WTC11 (cell line): ENCODE measurements at regions not wholly inside any gene's neighbourhood (a gene's known extent, or its start where the extent isn't known, plus 50 kb on each side); places are given as distances from the start of the nearest gene placed in this dataset.

ENCODE experiments used
- ATAC-seq: fragments of 200-7000 bp; cut with Tn5 transposase; 2 replicates; pipeline ENCODE4 v1.10.0; 2021; ENCODE audit warnings: mild to moderate bottlenecking, moderate library complexity
- CTCF ChIA-PET: fragments of 300-600 bp; sonication (Branson Sonifier 250); formaldehyde crosslinking; loops from one replicate; lab custom pipeline; 2021; ENCODE audit warnings: antibody characterized with exemption; lab: Charles Lee
- POLR2A ChIA-PET: fragments of 350-600 bp; sonication (Branson Sonifier 250); formaldehyde crosslinking; loops from one replicate; lab custom pipeline; 2021; ENCODE audit warnings: antibody characterized with exemption; lab: Charles Lee
- DNase-seq: peaks from one replicate; pipeline ENCODE4 v3.0.0; 2021; ENCODE audit warnings: low spot score
- H3K27ac Mint-ChIP-seq: 2 replicates; pipeline ENCODE4 v1.8.0; 2021; ENCODE audit warnings: mixed read lengths
- H3K27me3 Mint-ChIP-seq: 2 replicates; pipeline ENCODE4 v1.8.0; 2021; ENCODE audit warnings: low read depth, mild to moderate bottlenecking, moderate library complexity, mixed read lengths
- H3K36me3 Mint-ChIP-seq: 2 replicates; pipeline ENCODE4 v1.8.0; 2021; ENCODE audit warnings: mixed read lengths
- H3K4me1 Mint-ChIP-seq: 2 replicates; pipeline ENCODE4 v1.8.0; 2022; ENCODE audit warnings: mixed read lengths
- H3K4me3 Mint-ChIP-seq: 2 replicates; pipeline ENCODE4 v1.8.0; 2021; ENCODE audit warnings: mild to moderate bottlenecking, moderate library complexity, mixed read lengths
- H3K9me3 Mint-ChIP-seq: 2 replicates; pipeline ENCODE4 v1.8.0; 2021; ENCODE audit warnings: mixed read lengths
- ELF4 ChIP-seq: sonication (generic); formaldehyde crosslinking; IDR thresholded peaks from 2 replicates; pipeline ENCODE4 v1.8.1; 2022; ENCODE audit warnings: low read depth, mild to moderate bottlenecking, moderate library complexity, missing genetic modification reagents
- EMX1 ChIP-seq: fragments of 250-450 bp; sonication (Bioruptor Pico); IDR thresholded peaks from 2 replicates; pipeline ENCODE4 v1.8.0; 2021; ENCODE audit warnings: mild to moderate bottlenecking
- FOXJ3 ChIP-seq: sonication (generic); formaldehyde crosslinking; IDR thresholded peaks from 2 replicates; pipeline ENCODE4 v1.9.0; 2021; ENCODE audit warnings: missing genetic modification reagents, mild to moderate bottlenecking, borderline replicate concordance
- FOXK1 ChIP-seq: sonication (generic); formaldehyde crosslinking; IDR thresholded peaks from 2 replicates; pipeline ENCODE4 v1.8.0; 2022; ENCODE audit warnings: mild to moderate bottlenecking, moderate library complexity, missing genetic modification reagents
- FOXP1 ChIP-seq: sonication (generic); formaldehyde crosslinking; IDR thresholded peaks from 2 replicates; pipeline ENCODE4 v1.8.0; 2022; ENCODE audit warnings: missing genetic modification reagents, mild to moderate bottlenecking, moderate library complexity, borderline replicate concordance
- HMGA2 ChIP-seq: fragments of 250-450 bp; sonication (Bioruptor Pico); IDR thresholded peaks from 2 replicates; pipeline ENCODE4 v1.4.0; 2021; ENCODE audit warnings: mild to moderate bottlenecking, moderate library complexity
- IRF2 ChIP-seq: sonication (generic); formaldehyde crosslinking; IDR thresholded peaks from 2 replicates; pipeline ENCODE4 v1.8.0; 2022; ENCODE audit warnings: low read depth, missing genetic modification reagents, borderline replicate concordance
- JUN ChIP-seq: sonication (generic); formaldehyde crosslinking; IDR thresholded peaks from 2 replicates; pipeline ENCODE4 v1.8.0; 2023; ENCODE audit warnings: mild to moderate bottlenecking, missing genetic modification reagents
- MXD4 ChIP-seq: fragments of 250-450 bp; sonication (Bioruptor Pico); IDR thresholded peaks from 2 replicates; pipeline ENCODE4 v1.8.0; 2021; ENCODE audit warnings: mild to moderate bottlenecking, moderate library complexity, borderline replicate concordance
- NFYB ChIP-seq: sonication (generic); formaldehyde crosslinking; conservative IDR thresholded peaks from 2 replicates; pipeline ENCODE4 v1.8.0; 2022; ENCODE audit warnings: low read depth, missing genetic modification reagents
- NR2C2 ChIP-seq: sonication (generic); formaldehyde crosslinking; IDR thresholded peaks from 2 replicates; pipeline ENCODE4 v1.8.0; 2022; ENCODE audit warnings: mild to moderate bottlenecking, missing genetic modification reagents
- NR3C1 ChIP-seq: sonication (generic); formaldehyde crosslinking; conservative IDR thresholded peaks from 2 replicates; pipeline ENCODE4 v1.8.1; 2023; ENCODE audit warnings: low read depth, mild to moderate bottlenecking, missing genetic modification reagents
- PRRX2 ChIP-seq: fragments of 250-450 bp; sonication (Bioruptor Pico); IDR thresholded peaks from 2 replicates; pipeline ENCODE4 v1.8.0; 2021; ENCODE audit warnings: mild to moderate bottlenecking
- SOX15 ChIP-seq: fragments of 250-450 bp; sonication (Bioruptor Pico); IDR thresholded peaks from 2 replicates; pipeline ENCODE4 v1.9.0; 2021; ENCODE audit warnings: mild to moderate bottlenecking
- TP53 ChIP-seq: sonication (generic); formaldehyde crosslinking; IDR thresholded peaks from 2 replicates; pipeline ENCODE4 v1.8.1; 2023; ENCODE audit warnings: mild to moderate bottlenecking, missing genetic modification reagents
- ZBTB21 ChIP-seq: sonication (generic); formaldehyde crosslinking; IDR thresholded peaks from 2 replicates; pipeline ENCODE4 v1.8.1; 2023; ENCODE audit warnings: mild to moderate bottlenecking, missing genetic modification reagents, borderline replicate concordance
- ZNF121 ChIP-seq: sonication (generic); formaldehyde crosslinking; IDR thresholded peaks from 2 replicates; pipeline ENCODE4 v1.8.0; 2023; ENCODE audit warnings: missing genetic modification reagents
- ZNF138 ChIP-seq: sonication (generic); formaldehyde crosslinking; conservative IDR thresholded peaks from 2 replicates; pipeline ENCODE4 v1.8.1; 2022; ENCODE audit warnings: mild to moderate bottlenecking, moderate library complexity, missing genetic modification reagents
- ZNF671 ChIP-seq: fragments of 250-450 bp; sonication (Bioruptor Pico); IDR thresholded peaks from 2 replicates; pipeline ENCODE4 v1.8.0; 2021; ENCODE audit warnings: mild to moderate bottlenecking
- TF ChIP-seq, protein P1 (sequence below): sonication (generic); formaldehyde crosslinking; IDR thresholded peaks from 2 replicates; pipeline ENCODE4 v1.8.1; 2022; ENCODE audit warnings: low read depth, missing genetic modification reagents, borderline replicate concordance
- TF ChIP-seq, protein P2 (sequence below): sonication (generic); formaldehyde crosslinking; IDR thresholded peaks from 2 replicates; pipeline ENCODE4 v1.8.1; 2022; ENCODE audit warnings: mild to moderate bottlenecking, moderate library complexity, missing genetic modification reagents
- TF ChIP-seq, protein P3 (sequence below): sonication (generic); formaldehyde crosslinking; IDR thresholded peaks from 2 replicates; pipeline ENCODE4 v1.8.1; 2022; ENCODE audit warnings: low read depth, mild to moderate bottlenecking, moderate library complexity, missing genetic modification reagents, borderline replicate concordance
- TF ChIP-seq, protein P4 (sequence below): sonication (generic); formaldehyde crosslinking; IDR thresholded peaks from 2 replicates; pipeline ENCODE4 v1.8.1; 2023; ENCODE audit warnings: mild to moderate bottlenecking, missing genetic modification reagents, moderate library complexity
- TF ChIP-seq, protein P5 (sequence below): sonication (generic); formaldehyde crosslinking; IDR thresholded peaks from 2 replicates; pipeline ENCODE4 v1.8.1; 2023; ENCODE audit warnings: mild to moderate bottlenecking, missing genetic modification reagents
- TF ChIP-seq, protein P6 (sequence below): sonication (generic); formaldehyde crosslinking; IDR thresholded peaks from 2 replicates; pipeline ENCODE4 v1.8.0; 2023; ENCODE audit warnings: mild to moderate bottlenecking, missing genetic modification reagents

DNA sequence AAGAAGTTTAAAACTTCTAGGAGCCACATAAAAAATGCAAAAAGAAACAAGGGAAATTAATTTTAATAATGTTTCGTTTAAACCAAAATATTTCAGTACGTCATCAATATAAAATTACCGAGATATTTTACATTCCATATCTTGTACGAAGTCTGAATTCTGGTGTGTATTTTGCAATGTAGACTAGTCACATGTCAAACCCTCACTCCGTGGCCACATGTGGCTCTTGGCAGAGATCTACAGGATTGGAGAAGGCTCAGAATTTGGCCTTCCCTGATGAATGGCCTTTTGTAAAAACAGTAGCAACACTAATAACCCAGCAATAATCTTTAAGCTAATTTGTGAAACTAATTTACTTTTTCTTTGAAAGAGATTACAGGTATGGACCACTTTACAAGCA, 217.1 kb downstream of the PRL start:
- Mint-ChIP-seq H3K4me3 (no peak overlapping the region), H3K36me3 (peaks cover 19% of the 10 kb centered on the region), H3K9me3 (peaks cover 7% of the 10 kb centered on the region), H3K4me1 (peaks cover 24% of the 10 kb centered on the region), H3K27ac (peak overlapping the region; percentile 63; the same call in 1 of the 2 replicates), H3K27me3 (no peaks in the 10 kb centered on the region)
- no peak for TF ChIP-seq TP53
- TF ChIP-seq EMX1 (CRISPR knock-in tag), result no peak
- no peak for TF ChIP-seq ZNF671 (CRISPR knock-in tag)
- no peak for TF ChIP-seq ELF4 (CRISPR knock-in tag)
- no peak for TF ChIP-seq FOXP1 (CRISPR knock-in tag)
- TF ChIP-seq ZNF121 (CRISPR knock-in tag), result no peak
- ChIA-PET POLR2A (no interaction called here), CTCF (no interaction called here)
- DNase-seq, result no peak
- ATAC-seq, result no peak

DNA sequence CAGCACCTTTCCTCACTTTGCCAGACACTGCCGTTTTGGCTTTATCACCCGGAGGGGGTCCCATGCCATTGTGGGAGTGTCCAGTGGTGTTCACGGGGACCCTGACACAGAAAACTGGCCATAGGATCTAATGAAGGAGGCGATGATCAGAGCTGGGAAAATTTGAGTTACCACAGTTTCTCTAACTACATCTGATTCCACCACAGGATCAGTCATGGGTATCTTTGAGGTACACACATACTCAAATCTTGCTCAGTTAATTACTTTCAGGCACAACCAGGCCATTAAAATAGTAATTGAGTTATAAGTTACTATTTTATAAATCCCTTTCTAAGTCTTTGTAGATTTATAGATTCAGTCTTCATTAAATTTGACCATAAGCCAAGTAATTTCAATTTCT, 215.1 kb downstream of the PRL start:
- DNase-seq (no peak), ATAC-seq (no peak)
- Mint-ChIP-seq H3K9me3 (peaks cover 21% of the 10 kb centered on the region), H3K36me3 (peaks cover 30% of the 10 kb centered on the region), H3K4me1 (peaks cover 24% of the 10 kb centered on the region), H3K27me3 (no peaks in the 10 kb centered on the region), H3K27ac (no peak overlapping the region), H3K4me3 (no peak overlapping the region)
- TF ChIP-seq MXD4 (CRISPR knock-in tag) (no peak), SOX15 (CRISPR knock-in tag) (no peak), ZBTB21 (CRISPR knock-in tag) (no peak), EMX1 (CRISPR knock-in tag) (no peak), NR2C2 (CRISPR knock-in tag) (no peak), NR3C1 (CRISPR knock-in tag) (no peak), FOXJ3 (CRISPR knock-in tag) (no peak), ZNF138 (CRISPR knock-in tag) (no peak), NFYB (CRISPR knock-in tag) (no peak), PRRX2 (no peak), HMGA2 (no peak), JUN (CRISPR knock-in tag) (no peak)
- TF ChIP-seq, protein P1, sequence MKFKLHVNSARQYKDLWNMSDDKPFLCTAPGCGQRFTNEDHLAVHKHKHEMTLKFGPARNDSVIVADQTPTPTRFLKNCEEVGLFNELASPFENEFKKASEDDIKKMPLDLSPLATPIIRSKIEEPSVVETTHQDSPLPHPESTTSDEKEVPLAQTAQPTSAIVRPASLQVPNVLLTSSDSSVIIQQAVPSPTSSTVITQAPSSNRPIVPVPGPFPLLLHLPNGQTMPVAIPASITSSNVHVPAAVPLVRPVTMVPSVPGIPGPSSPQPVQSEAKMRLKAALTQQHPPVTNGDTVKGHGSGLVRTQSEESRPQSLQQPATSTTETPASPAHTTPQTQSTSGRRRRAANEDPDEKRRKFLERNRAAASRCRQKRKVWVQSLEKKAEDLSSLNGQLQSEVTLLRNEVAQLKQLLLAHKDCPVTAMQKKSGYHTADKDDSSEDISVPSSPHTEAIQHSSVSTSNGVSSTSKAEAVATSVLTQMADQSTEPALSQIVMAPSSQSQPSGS (CRISPR knock-in tag), result no peak
- TF ChIP-seq, protein P2, sequence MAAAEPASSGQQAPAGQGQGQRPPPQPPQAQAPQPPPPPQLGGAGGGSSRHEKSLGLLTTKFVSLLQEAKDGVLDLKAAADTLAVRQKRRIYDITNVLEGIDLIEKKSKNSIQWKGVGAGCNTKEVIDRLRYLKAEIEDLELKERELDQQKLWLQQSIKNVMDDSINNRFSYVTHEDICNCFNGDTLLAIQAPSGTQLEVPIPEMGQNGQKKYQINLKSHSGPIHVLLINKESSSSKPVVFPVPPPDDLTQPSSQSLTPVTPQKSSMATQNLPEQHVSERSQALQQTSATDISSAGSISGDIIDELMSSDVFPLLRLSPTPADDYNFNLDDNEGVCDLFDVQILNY (CRISPR knock-in tag), result no peak
- POLR2A ChIA-PET, result interaction anchor here (0.6 kb wide), 1 partner anchor 34 kb away, joined by 4 read pairs; no protein-coding TSS in a partner anchor
- CTCF ChIA-PET, result no interaction called here

DNA sequence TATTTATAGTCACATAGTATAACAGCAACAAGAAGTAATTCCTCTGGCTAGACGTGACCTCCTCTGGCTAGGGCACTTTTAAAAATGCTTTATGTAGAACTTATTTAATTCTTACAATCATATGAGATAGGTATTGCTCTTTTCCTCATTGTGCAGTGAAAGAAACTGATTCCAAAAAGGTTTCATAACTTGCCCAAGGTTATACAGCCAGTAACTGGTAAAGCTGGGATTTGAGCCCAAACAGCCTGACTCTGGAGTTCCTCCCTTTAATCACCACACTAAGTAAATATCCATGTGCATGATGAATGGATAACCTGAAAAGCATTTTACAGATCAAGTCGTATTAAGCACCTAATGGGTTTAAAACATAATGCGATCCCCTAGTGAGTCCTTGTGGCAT, 214.6 kb downstream of the PRL start:
- ATAC-seq (no peak), DNase-seq (no peak)
- Mint-ChIP-seq H3K9me3 (peaks cover 21% of the 10 kb centered on the region), H3K36me3 (peaks cover 30% of the 10 kb centered on the region), H3K27ac (no peak overlapping the region), H3K4me1 (peaks cover 23% of the 10 kb centered on the region), H3K4me3 (no peak overlapping the region), H3K27me3 (no peaks in the 10 kb centered on the region)
- CTCF ChIA-PET, result no interaction called here
- POLR2A ChIA-PET, result no interaction called here
- TF ChIP-seq FOXK1 (CRISPR knock-in tag) (no peak), IRF2 (CRISPR knock-in tag) (no peak), PRRX2 (no peak), SOX15 (CRISPR knock-in tag) (no peak)
- TF ChIP-seq, protein P3, sequence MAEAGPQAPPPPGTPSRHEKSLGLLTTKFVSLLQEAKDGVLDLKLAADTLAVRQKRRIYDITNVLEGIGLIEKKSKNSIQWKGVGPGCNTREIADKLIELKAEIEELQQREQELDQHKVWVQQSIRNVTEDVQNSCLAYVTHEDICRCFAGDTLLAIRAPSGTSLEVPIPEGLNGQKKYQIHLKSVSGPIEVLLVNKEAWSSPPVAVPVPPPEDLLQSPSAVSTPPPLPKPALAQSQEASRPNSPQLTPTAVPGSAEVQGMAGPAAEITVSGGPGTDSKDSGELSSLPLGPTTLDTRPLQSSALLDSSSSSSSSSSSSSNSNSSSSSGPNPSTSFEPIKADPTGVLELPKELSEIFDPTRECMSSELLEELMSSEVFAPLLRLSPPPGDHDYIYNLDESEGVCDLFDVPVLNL (CRISPR knock-in tag), result no peak
- TF ChIP-seq, protein P4, sequence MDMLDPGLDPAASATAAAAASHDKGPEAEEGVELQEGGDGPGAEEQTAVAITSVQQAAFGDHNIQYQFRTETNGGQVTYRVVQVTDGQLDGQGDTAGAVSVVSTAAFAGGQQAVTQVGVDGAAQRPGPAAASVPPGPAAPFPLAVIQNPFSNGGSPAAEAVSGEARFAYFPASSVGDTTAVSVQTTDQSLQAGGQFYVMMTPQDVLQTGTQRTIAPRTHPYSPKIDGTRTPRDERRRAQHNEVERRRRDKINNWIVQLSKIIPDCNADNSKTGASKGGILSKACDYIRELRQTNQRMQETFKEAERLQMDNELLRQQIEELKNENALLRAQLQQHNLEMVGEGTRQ (CRISPR knock-in tag), result no peak
- TF ChIP-seq, protein P5, sequence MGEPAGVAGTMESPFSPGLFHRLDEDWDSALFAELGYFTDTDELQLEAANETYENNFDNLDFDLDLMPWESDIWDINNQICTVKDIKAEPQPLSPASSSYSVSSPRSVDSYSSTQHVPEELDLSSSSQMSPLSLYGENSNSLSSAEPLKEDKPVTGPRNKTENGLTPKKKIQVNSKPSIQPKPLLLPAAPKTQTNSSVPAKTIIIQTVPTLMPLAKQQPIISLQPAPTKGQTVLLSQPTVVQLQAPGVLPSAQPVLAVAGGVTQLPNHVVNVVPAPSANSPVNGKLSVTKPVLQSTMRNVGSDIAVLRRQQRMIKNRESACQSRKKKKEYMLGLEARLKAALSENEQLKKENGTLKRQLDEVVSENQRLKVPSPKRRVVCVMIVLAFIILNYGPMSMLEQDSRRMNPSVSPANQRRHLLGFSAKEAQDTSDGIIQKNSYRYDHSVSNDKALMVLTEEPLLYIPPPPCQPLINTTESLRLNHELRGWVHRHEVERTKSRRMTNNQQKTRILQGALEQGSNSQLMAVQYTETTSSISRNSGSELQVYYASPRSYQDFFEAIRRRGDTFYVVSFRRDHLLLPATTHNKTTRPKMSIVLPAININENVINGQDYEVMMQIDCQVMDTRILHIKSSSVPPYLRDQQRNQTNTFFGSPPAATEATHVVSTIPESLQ (CRISPR knock-in tag), result no peak
- TF ChIP-seq, protein P6, sequence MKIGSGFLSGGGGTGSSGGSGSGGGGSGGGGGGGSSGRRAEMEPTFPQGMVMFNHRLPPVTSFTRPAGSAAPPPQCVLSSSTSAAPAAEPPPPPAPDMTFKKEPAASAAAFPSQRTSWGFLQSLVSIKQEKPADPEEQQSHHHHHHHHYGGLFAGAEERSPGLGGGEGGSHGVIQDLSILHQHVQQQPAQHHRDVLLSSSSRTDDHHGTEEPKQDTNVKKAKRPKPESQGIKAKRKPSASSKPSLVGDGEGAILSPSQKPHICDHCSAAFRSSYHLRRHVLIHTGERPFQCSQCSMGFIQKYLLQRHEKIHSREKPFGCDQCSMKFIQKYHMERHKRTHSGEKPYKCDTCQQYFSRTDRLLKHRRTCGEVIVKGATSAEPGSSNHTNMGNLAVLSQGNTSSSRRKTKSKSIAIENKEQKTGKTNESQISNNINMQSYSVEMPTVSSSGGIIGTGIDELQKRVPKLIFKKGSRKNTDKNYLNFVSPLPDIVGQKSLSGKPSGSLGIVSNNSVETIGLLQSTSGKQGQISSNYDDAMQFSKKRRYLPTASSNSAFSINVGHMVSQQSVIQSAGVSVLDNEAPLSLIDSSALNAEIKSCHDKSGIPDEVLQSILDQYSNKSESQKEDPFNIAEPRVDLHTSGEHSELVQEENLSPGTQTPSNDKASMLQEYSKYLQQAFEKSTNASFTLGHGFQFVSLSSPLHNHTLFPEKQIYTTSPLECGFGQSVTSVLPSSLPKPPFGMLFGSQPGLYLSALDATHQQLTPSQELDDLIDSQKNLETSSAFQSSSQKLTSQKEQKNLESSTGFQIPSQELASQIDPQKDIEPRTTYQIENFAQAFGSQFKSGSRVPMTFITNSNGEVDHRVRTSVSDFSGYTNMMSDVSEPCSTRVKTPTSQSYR (CRISPR knock-in tag), result no peak
